NT2/D1 (cell line): ENCODE measurements at regions not wholly inside any gene's neighbourhood (a gene's known extent, or its start where the extent isn't known, plus 50 kb on each side); places are given as distances from the start of the nearest gene placed in this dataset.

Experiments
- SUZ12 ChIP-seq: IDR thresholded peaks from 2 replicates; pipeline ENCODE4 v1.6.1; 2011; ENCODE audit not compliant: insufficient read length, insufficient read depth; ENCODE audit errors: extremely low read depth
- ZNF274 ChIP-seq: IDR thresholded peaks from 2 replicates; pipeline ENCODE4 v1.6.1; 2011; ENCODE audit warnings: mild to moderate bottlenecking, low read depth, low read length

- TF ChIP-seq SUZ12 (no peak), ZNF274 (no peak)
Measured at GRCh38 chr3:20396335-20396734, 210.3 kb upstream of the SGO1 start.
